Naive thymus-derived CD8-positive, alpha-beta T cell (primary cell): ENCODE measurements at regions not wholly inside any gene's neighbourhood (a gene's known extent, or its start where the extent isn't known, plus 50 kb on each side); places are given as distances from the start of the nearest gene placed in this dataset.

Experiments
- ATAC-seq, 2 donors: fragments of 150-1000 bp; cut with Tn5 transposase in 1 of 2; sonication (Bioruptor Pico), chemical (Tn5 transposase) in 1 of 2; 1 replicate in 1 of 2; 2 replicates in 1 of 2; pipeline ENCODE4 v1.10.0; 2021; ENCODE audit warnings: mild to moderate bottlenecking in 2 of 2, moderate library complexity in 2 of 2
- POLR2A ChIA-PET: fragments of 350-600 bp; sonication (Branson Sonifier 250); formaldehyde crosslinking; loops from one replicate; lab custom pipeline; 2021; ENCODE audit warnings: antibody characterized with exemption; lab: Charles Lee
- DNase-seq, 10 donors: peaks; one replicate each; pipeline versions ENCODE4 v3.0.0 to v3.0.0-alpha.2; 2020 to 2022
- H3K27ac Mint-ChIP-seq, 10 donors: one replicate each; pipeline ENCODE4 v1.8.0; 2020 to 2022; ENCODE audit warnings: mild to moderate bottlenecking in 10 of 10, mixed read lengths in 10 of 10, moderate library complexity in 4 of 10, inconsistent platforms in 1 of 10
- H3K27me3 Mint-ChIP-seq, 5 donors: one replicate each; pipeline ENCODE4 v1.8.0; 2021 to 2022; ENCODE audit warnings: mixed read lengths in 5 of 5
- H3K36me3 Mint-ChIP-seq, 3 donors: one replicate each; pipeline ENCODE4 v1.8.0; 2020 to 2022; ENCODE audit warnings: mixed read lengths in 3 of 3, mild to moderate bottlenecking in 2 of 3, inconsistent platforms in 1 of 3
- H3K4me1 Mint-ChIP-seq, 4 donors: one replicate each; pipeline ENCODE4 v1.8.0; 2021 to 2022; ENCODE audit warnings: mixed read lengths in 4 of 4
- H3K4me3 Mint-ChIP-seq, 10 donors: one replicate each; pipeline ENCODE4 v1.8.0; 2020 to 2022; ENCODE audit warnings: mild to moderate bottlenecking in 10 of 10, mixed read lengths in 10 of 10, moderate library complexity in 6 of 10, inconsistent platforms in 1 of 10
- H3K9me3 Mint-ChIP-seq, 9 donors: one replicate each; pipeline ENCODE4 v1.8.0; 2020 to 2022; ENCODE audit warnings: mixed read lengths in 9 of 9, mild to moderate bottlenecking in 3 of 9, inconsistent platforms in 1 of 9, moderate library complexity in 1 of 9

DNA sequence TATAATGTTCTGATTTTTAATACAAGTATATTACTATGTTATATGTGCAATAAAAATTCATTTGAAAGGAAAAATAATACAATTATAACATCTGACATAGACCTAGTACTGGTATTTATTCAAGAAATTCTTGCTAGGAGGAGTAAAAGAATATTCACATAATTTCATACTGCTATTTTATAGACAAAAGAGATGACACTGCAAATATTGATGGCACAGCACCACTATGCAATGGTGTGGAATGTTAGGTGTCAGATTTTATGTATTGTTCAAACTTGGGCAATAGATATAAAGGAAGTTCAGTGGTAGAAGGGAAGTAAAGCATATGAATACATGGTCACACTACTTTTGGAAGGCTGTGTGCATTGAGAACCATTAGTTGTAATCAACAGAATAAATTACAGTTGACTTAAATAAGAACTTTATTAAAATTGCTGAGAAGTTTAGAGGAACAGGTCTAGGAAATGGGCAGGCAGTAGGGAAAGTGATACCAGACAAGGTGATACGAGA lies 143.9 kb downstream of the OR2K2 start:
- POLR2A ChIA-PET: no interaction called here
- no peaks in the 10 kb centered on the region for H3K4me1 Mint-ChIP-seq
- DNase-seq (no peak), ATAC-seq (no peak)
- H3K9me3 Mint-ChIP-seq: peaks cover 0 to 11% (median 2%) of the 10 kb centered on the region in 9 donors
- peaks cover 0 to 11% (median 4%) of the 10 kb centered on the region in 5 donors for H3K27me3 Mint-ChIP-seq
- no peak overlapping the region for H3K4me3 Mint-ChIP-seq
- no peak overlapping the region for H3K27ac Mint-ChIP-seq
- no peaks in the 10 kb centered on the region for H3K36me3 Mint-ChIP-seq

GRCh38 chr9:111180811-111181210 lies 142.5 kb upstream of the LPAR1 start:
- POLR2A ChIA-PET: no interaction called here
- H3K27ac Mint-ChIP-seq: no peak overlapping the region
- ATAC-seq (no peak), DNase-seq (no peak)
- peaks cover 0 to 15% (median 3%) of the 10 kb centered on the region in 9 donors for H3K9me3 Mint-ChIP-seq
- peaks cover 2 to 22% (median 6%) of the 10 kb centered on the region in 5 donors for H3K27me3 Mint-ChIP-seq
- no peaks in the 10 kb centered on the region for H3K4me1 Mint-ChIP-seq
- no peaks in the 10 kb centered on the region for H3K36me3 Mint-ChIP-seq
- no peak overlapping the region for H3K4me3 Mint-ChIP-seq

DNA sequence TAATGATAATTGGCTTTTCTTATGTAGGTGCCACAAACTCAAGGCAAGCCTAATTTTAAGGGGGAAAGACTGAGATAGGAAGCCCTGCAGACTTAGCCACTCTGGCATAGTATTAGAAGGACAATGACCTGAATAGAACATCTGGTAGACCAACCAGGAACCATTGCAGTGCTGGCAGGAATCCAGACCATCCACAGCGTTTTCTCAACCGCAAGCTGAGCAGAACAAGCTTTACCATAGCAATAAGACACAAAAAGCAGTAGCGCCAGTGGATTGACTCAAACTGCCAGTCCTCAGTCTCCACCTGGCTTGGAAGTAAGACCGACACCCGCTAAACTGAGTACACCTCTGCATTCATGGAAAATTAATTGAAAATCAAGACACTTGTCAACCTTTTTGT lies 141.3 kb upstream of the LPAR1 start:
- POLR2A ChIA-PET: no interaction called here
- Mint-ChIP-seq H3K4me1 (no peaks in the 10 kb centered on the region), H3K27me3 (peaks cover 2 to 22% (median 6%) of the 10 kb centered on the region in 5 donors), H3K36me3 (no peaks in the 10 kb centered on the region), H3K4me3 (no peak overlapping the region), H3K27ac (no peak overlapping the region), H3K9me3 (peaks cover 0 to 15% (median 3%) of the 10 kb centered on the region in 9 donors)
- DNase-seq (no peak), ATAC-seq (no peak)

- Mint-ChIP-seq H3K27ac (no peak overlapping the region), H3K27me3 (peaks cover 2 to 22% (median 4%) of the 10 kb centered on the region in 5 donors), H3K4me3 (no peak overlapping the region), H3K4me1 (no peaks in the 10 kb centered on the region), H3K9me3 (peaks cover 0 to 11% (median 0%) of the 10 kb centered on the region in 9 donors), H3K36me3 (no peaks in the 10 kb centered on the region)
- POLR2A ChIA-PET: no interaction called here
- ATAC-seq (no peak), DNase-seq (no peak)
Measured at GRCh38 chr9:111178331-111179055, 140.2 kb upstream of the LPAR1 start.

GRCh38 chr9:111176511-111176910 lies 138.2 kb upstream of the LPAR1 start:
- no peaks in the 10 kb centered on the region for H3K36me3 Mint-ChIP-seq
- DNase-seq: no peak
- H3K27ac Mint-ChIP-seq: no peak overlapping the region
- H3K4me1 Mint-ChIP-seq: no peaks in the 10 kb centered on the region
- no peak for ATAC-seq
- POLR2A ChIA-PET: no interaction called here
- H3K4me3 Mint-ChIP-seq: no peak overlapping the region
- peaks cover 0 to 10% (median 0%) of the 10 kb centered on the region in 9 donors for H3K9me3 Mint-ChIP-seq
- H3K27me3 Mint-ChIP-seq: peaks cover 2 to 22% (median 4%) of the 10 kb centered on the region in 5 donors

GRCh38 chr9:111175350-111175749 lies 137.1 kb upstream of the LPAR1 start:
- H3K9me3 Mint-ChIP-seq: peaks cover 0 to 12% (median 0%) of the 10 kb centered on the region in 9 donors
- POLR2A ChIA-PET: no interaction called here
- no peaks in the 10 kb centered on the region for H3K4me1 Mint-ChIP-seq
- H3K36me3 Mint-ChIP-seq: no peaks in the 10 kb centered on the region
- H3K27ac Mint-ChIP-seq: no peak overlapping the region
- peaks cover 2 to 22% (median 4%) of the 10 kb centered on the region in 5 donors for H3K27me3 Mint-ChIP-seq
- ATAC-seq (no peak), DNase-seq (no peak)
- H3K4me3 Mint-ChIP-seq: no peak overlapping the region

GRCh38 chr9:111167341-111167740 lies 129.1 kb upstream of the LPAR1 start:
- peaks cover 0 to 37% (median 25%) of the 10 kb centered on the region in 9 donors for H3K9me3 Mint-ChIP-seq
- H3K27ac Mint-ChIP-seq: no peak overlapping the region
- POLR2A ChIA-PET: no interaction called here
- no peaks in the 10 kb centered on the region for H3K4me1 Mint-ChIP-seq
- no peak overlapping the region for H3K4me3 Mint-ChIP-seq
- H3K27me3 Mint-ChIP-seq: peaks cover 0 to 6% (median 0%) of the 10 kb centered on the region in 5 donors
- no peak for DNase-seq
- peaks cover 3 to 22% (median 4%) of the 10 kb centered on the region in 3 donors for H3K36me3 Mint-ChIP-seq
- no peak for ATAC-seq

- Mint-ChIP-seq H3K9me3 (peaks cover 0 to 34% (median 24%) of the 10 kb centered on the region in 9 donors), H3K36me3 (peaks cover 3 to 22% (median 4%) of the 10 kb centered on the region in 3 donors), H3K27ac (no peak overlapping the region), H3K27me3 (peaks cover 0 to 6% (median 0%) of the 10 kb centered on the region in 5 donors), H3K4me3 (no peak overlapping the region), H3K4me1 (no peaks in the 10 kb centered on the region)
- DNase-seq: no peak
- POLR2A ChIA-PET: no interaction called here
- ATAC-seq: no peak
Measured at GRCh38 chr9:111163716-111164389, 125.6 kb upstream of the LPAR1 start.

DNA sequence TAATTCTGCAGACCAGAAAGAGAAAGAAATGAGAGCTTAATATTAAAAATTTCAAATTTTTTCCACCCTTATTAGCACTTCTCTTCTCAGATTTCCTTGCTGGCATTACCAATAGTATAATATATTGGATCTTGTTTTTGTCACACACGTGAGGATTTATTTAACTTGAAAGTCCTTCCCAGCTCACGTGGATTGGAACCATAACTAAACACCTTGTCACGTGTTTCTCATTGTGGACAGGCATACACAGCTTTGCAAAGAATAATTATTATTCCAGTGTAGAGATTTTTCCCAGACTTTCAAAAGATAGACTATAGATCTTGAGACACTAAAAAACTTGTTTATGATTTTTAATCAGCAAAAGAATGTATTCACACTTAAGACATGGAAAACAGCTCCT lies 123.8 kb upstream of the LPAR1 start:
- H3K27me3 Mint-ChIP-seq: peaks cover 0 to 6% (median 0%) of the 10 kb centered on the region in 5 donors
- no peak for ATAC-seq
- POLR2A ChIA-PET: no interaction called here

DNA sequence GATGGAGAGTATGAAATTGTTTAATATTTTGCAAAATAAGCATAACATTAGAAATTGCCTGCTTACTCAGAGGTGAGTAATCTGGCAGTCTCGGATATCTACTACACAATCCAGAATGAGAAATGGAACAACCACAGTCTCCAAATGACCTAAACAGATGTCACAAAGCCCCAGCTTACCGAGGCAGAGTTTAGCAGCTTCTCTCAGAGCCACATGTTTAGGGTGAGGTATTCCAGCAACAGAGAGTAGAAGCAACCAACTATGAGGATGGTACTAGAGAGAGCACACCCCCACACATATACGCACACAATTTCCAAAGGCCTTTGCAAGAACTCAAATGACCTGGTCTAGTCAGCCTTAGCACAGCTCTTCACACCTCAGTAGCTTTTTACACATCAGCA lies 122.7 kb upstream of the LPAR1 start:
- H3K4me1 Mint-ChIP-seq: no peaks in the 10 kb centered on the region
- H3K36me3 Mint-ChIP-seq: no peaks in the 10 kb centered on the region
- H3K27me3 Mint-ChIP-seq: peaks cover 0 to 6% (median 0%) of the 10 kb centered on the region in 5 donors
- H3K27ac Mint-ChIP-seq: no peak overlapping the region
- ATAC-seq (no peak), DNase-seq (no peak)
- POLR2A ChIA-PET: no interaction called here
- peaks cover 0 to 10% (median 2%) of the 10 kb centered on the region in 9 donors for H3K9me3 Mint-ChIP-seq
- no peak overlapping the region for H3K4me3 Mint-ChIP-seq

More for the DNA sequence above, 123.8 kb upstream of the LPAR1 start:
- DNase-seq: no peak
- Mint-ChIP-seq H3K4me1 (no peaks in the 10 kb centered on the region), H3K9me3 (peaks cover 0 to 16% (median 7%) of the 10 kb centered on the region in 9 donors), H3K27ac (no peak overlapping the region), H3K4me3 (no peak overlapping the region), H3K36me3 (peaks cover 2 to 6% (median 3%) of the 10 kb centered on the region in 3 donors)

DNA sequence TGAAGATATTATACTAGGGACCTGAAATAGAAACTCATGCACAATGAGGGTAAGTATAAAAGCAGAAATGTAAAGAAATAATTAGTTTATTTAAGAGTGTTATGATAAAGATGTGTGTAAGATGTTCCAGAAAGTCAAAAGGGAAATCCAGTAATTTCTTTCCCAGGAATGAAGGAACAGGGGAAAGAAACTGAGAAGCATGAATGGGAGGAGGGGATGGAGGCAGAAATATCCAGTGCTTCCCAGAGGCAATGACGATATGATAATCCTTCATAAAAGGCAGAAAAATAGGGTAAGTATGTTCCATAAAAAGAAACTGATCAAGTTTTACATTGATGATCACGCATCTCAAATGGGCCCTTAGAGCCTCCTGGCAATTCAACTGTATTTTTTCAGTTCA lies 120.7 kb upstream of the LPAR1 start:
- Mint-ChIP-seq H3K27ac (no peak overlapping the region), H3K9me3 (no peaks in the 10 kb centered on the region), H3K4me3 (no peak overlapping the region), H3K4me1 (no peaks in the 10 kb centered on the region), H3K27me3 (peaks cover 0 to 4% (median 0%) of the 10 kb centered on the region in 5 donors), H3K36me3 (no peaks in the 10 kb centered on the region)
- ATAC-seq (no peak), DNase-seq (no peak)
- POLR2A ChIA-PET: no interaction called here

DNA sequence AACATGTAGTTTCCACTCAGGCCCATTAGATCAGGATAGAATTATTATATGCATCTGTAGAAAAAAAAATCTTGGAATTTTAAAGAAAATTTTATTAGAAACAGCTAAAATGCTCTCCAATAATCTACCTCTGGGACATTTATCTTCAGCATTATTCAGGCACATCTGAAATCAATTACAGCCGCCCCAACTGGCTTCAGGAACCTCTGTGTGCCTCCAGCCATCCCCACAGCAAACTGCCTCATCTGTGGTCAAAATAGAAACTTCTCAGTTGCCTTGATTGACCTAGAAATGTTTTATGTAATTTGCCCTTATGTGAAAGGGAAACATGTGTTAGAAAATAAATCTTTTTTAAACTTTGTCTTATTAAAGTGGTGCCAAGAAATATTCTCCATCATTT lies 120.1 kb upstream of the LPAR1 start:
- DNase-seq: no peak

DNA sequence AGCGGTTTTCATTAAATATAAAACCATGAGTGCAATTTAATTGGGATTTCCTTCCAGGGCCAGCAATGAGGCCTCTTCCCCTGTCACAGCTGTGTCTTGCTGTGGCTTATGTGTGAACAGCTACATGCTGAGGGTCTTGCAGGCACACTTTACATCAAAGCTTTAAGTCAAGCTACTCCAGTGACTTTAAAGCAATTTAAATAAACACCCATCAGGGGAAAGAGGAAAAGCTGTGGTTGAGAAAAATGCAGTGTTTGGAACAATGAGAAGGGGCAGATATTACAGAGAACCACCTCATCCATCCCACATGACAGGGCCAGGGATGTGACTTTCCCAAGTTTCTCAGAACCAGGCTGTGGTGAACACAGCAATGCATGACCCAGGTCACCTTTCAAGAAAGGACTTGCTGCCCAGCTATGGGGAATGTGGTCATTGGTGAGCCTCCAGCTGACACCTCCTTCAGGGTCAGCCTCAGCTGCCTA lies 115.9 kb upstream of the LPAR1 start:
- no peak for ATAC-seq
- no peaks in the 10 kb centered on the region for H3K4me1 Mint-ChIP-seq
- DNase-seq: no peak
- H3K36me3 Mint-ChIP-seq: no peaks in the 10 kb centered on the region
- H3K27me3 Mint-ChIP-seq: peaks cover 0 to under 1% (median 0%) of the 10 kb centered on the region in 5 donors
- no peak overlapping the region for H3K27ac Mint-ChIP-seq
- no peaks in the 10 kb centered on the region for H3K9me3 Mint-ChIP-seq
- H3K4me3 Mint-ChIP-seq: no peak overlapping the region
- POLR2A ChIA-PET: no interaction called here

More for the DNA sequence above, 120.1 kb upstream of the LPAR1 start:
- POLR2A ChIA-PET: no interaction called here
- H3K4me3 Mint-ChIP-seq: no peak overlapping the region
- no peaks in the 10 kb centered on the region for H3K4me1 Mint-ChIP-seq
- H3K27ac Mint-ChIP-seq: no peak overlapping the region
- H3K27me3 Mint-ChIP-seq: peaks cover 0 to 1% (median 0%) of the 10 kb centered on the region in 5 donors
- no peaks in the 10 kb centered on the region for H3K9me3 Mint-ChIP-seq
- H3K36me3 Mint-ChIP-seq: no peaks in the 10 kb centered on the region
- ATAC-seq: no peak
